T-cell (primary cell): ENCODE measurements at regions not wholly inside any gene's neighbourhood (a gene's known extent, or its start where the extent isn't known, plus 50 kb on each side); places are given as distances from the start of the nearest gene placed in this dataset.

Source experiments
- ATAC-seq, 4 experiments: fragments of 200-7000 bp in 3 of 4; fragments of 150-1000 bp in 1 of 4; cut with Tn5 transposase; replicated peaks in 1 of 4; 1 replicate in 3 of 4; 2 replicates in 1 of 4; pipeline ENCODE4 v1.10.0; 2021; ENCODE audit warnings: moderate library complexity in 3 of 4, mild to moderate bottlenecking in 2 of 4, moderate number of reproducible peaks in 1 of 4
- CTCF ChIA-PET, 2 donors: fragments of 300-600 bp; sonication (Branson Sonifier 250); formaldehyde crosslinking; loops; one replicate each; lab custom pipeline; 2022; ENCODE audit warnings: antibody characterized with exemption in 2 of 2; lab: Charles Lee
- POLR2A ChIA-PET, 2 donors: fragments of 300-600 bp; sonication (Branson Sonifier 250); formaldehyde crosslinking; loops; one replicate each; lab custom pipeline; 2022; ENCODE audit warnings: antibody characterized with exemption in 2 of 2; lab: Charles Lee
- DNase-seq, 35 experiments: peaks; one replicate each; pipeline versions ENCODE4 v3.0.0 to v3.0.0-alpha.2; 2013 to 2023
- H3K27ac ChIP-seq: one replicate; pipeline ENCODE4 v1.5.1; 2013; ENCODE audit warnings: low read length
- H3K27me3 ChIP-seq, 2 experiments: replicated peaks in 1 of 2; 1 replicate in 1 of 2; 2 replicates in 1 of 2; pipeline versions ENCODE4 v1.6.1 to v1.7.0; 2013; ENCODE audit warnings: low read length in 1 of 2, mixed read lengths in 1 of 2; ENCODE audit not compliant: control insufficient read depth in 2 of 2, insufficient read depth in 2 of 2; ENCODE audit errors: extremely low read depth in 1 of 2
- H3K36me3 ChIP-seq, 2 donors: 1 replicate in 1 of 2; 2 replicates in 1 of 2; pipeline versions ENCODE4 v1.6.1 to v1.7.0; 2013; ENCODE audit warnings: low read length in 1 of 2; ENCODE audit not compliant: control insufficient read depth in 2 of 2, insufficient read depth in 1 of 2; ENCODE audit errors: extremely low read depth in 1 of 2
- H3K4me1 ChIP-seq, 2 experiments: 1 replicate in 1 of 2; 2 replicates in 1 of 2; pipeline versions ENCODE4 v1.6.1 to v1.7.0; 2013; ENCODE audit warnings: low read length in 2 of 2, mixed read lengths in 1 of 2; ENCODE audit not compliant: insufficient read depth in 2 of 2, control insufficient read depth in 1 of 2; ENCODE audit errors: extremely low read depth in 1 of 2
- H3K4me3 ChIP-seq, 2 donors: 1 replicate in 1 of 2; 2 replicates in 1 of 2; pipeline versions ENCODE4 v1.5.1 to v1.7.0; 2013; ENCODE audit warnings: mild to moderate bottlenecking in 2 of 2, low read length in 1 of 2, moderate library complexity in 1 of 2; ENCODE audit not compliant: control insufficient read depth in 1 of 2; ENCODE audit errors: extremely low read depth in 1 of 2
- H3K9me3 ChIP-seq: 2 replicates; pipeline ENCODE4 v1.7.0; 2013
- H3K27ac Mint-ChIP-seq, 2 donors: one replicate each; pipeline ENCODE4 v1.8.0; 2020 to 2021; ENCODE audit warnings: mild to moderate bottlenecking in 2 of 2, mixed read lengths in 2 of 2
- H3K27me3 Mint-ChIP-seq, 2 donors: one replicate each; pipeline ENCODE4 v1.8.0; 2021 to 2022; ENCODE audit warnings: mixed read lengths in 2 of 2
- H3K36me3 Mint-ChIP-seq: one replicate; pipeline ENCODE4 v1.8.0; 2021; ENCODE audit warnings: mixed read lengths
- H3K4me1 Mint-ChIP-seq, 3 donors: one replicate each; pipeline ENCODE4 v1.8.0; 2020 to 2022; ENCODE audit warnings: mixed read lengths in 3 of 3, mild to moderate bottlenecking in 1 of 3
- H3K4me3 Mint-ChIP-seq, 3 donors: one replicate each; pipeline ENCODE4 v1.8.0; 2020 to 2022; ENCODE audit warnings: mild to moderate bottlenecking in 3 of 3, mixed read lengths in 3 of 3, moderate library complexity in 3 of 3
- H3K9me3 Mint-ChIP-seq, 3 donors: one replicate each; pipeline ENCODE4 v1.8.0; 2020 to 2022; ENCODE audit warnings: mixed read lengths in 3 of 3
- WGBS: methylation state at CpG from one replicate; pipeline ENCODE4 v1.1.5; 2013; ENCODE audit warnings: missing lambda C conversion rate; ENCODE audit not compliant: insufficient coverage; 5-methylcytosine and 5-hydroxymethylcytosine counted together

- no peaks in the 10 kb centered on the region for H3K4me1 Mint-ChIP-seq
- ChIA-PET POLR2A (interaction anchor here in 1 of 2 donors (0.6 kb wide), 1 partner anchor 98 kb away, joined by 3 read pairs; no protein-coding TSS in a partner anchor), CTCF (no interaction called here)
- H3K27ac Mint-ChIP-seq, result no peak overlapping the region
- H3K4me3 Mint-ChIP-seq, result no peak overlapping the region
- H3K36me3 ChIP-seq, result no peaks in the 10 kb centered on the region
- no peak overlapping the region for H3K27ac ChIP-seq
- H3K27me3 ChIP-seq, result no peaks in the 10 kb centered on the region
- H3K9me3 Mint-ChIP-seq, result peaks cover 4 to 18% (median 6%) of the 10 kb centered on the region in 3 donors
- no peaks in the 10 kb centered on the region for H3K9me3 ChIP-seq
- no peak overlapping the region for H3K4me3 ChIP-seq
- ATAC-seq (no peak), DNase-seq (no peak)
- no peaks in the 10 kb centered on the region for H3K36me3 Mint-ChIP-seq
- 63% methylated on average over 2 of the region's 3 CpGs for WGBS
- H3K4me1 ChIP-seq, result no peaks in the 10 kb centered on the region
- H3K27me3 Mint-ChIP-seq, result no peaks in the 10 kb centered on the region
These were observed 1131.1 kb downstream of the PCDH9 start for GRCh38 chr13:66098931-66099628.

- no peak overlapping the region for H3K27ac Mint-ChIP-seq
- H3K4me3 ChIP-seq, result no peak overlapping the region
- H3K4me1 ChIP-seq, result no peaks in the 10 kb centered on the region
- no peaks in the 10 kb centered on the region for H3K36me3 Mint-ChIP-seq
- H3K27me3 ChIP-seq, result no peaks in the 10 kb centered on the region
- no peak for DNase-seq
- H3K4me3 Mint-ChIP-seq, result no peak overlapping the region
- H3K9me3 Mint-ChIP-seq, result peaks cover 0 to 13% (median 3%) of the 10 kb centered on the region in 3 donors
- no peaks in the 10 kb centered on the region for H3K9me3 ChIP-seq
- no peaks in the 10 kb centered on the region for H3K27me3 Mint-ChIP-seq
- WGBS, result no CpG with 5 or more reads among the region's 1 CpG
- H3K36me3 ChIP-seq, result no peaks in the 10 kb centered on the region
- POLR2A ChIA-PET, result no interaction called here
- ATAC-seq, result no peak
- H3K4me1 Mint-ChIP-seq, result no peaks in the 10 kb centered on the region
- H3K27ac ChIP-seq, result no peak overlapping the region
- CTCF ChIA-PET, result no interaction called here
These were observed 1140.4 kb downstream of the PCDH9 start for GRCh38 chr13:66089711-66090110.

GRCh38 chr13:66087269-66087710, 1142.8 kb downstream of the PCDH9 start:
- H3K27me3 Mint-ChIP-seq, result no peaks in the 10 kb centered on the region
- peaks cover 0 to 6% (median 0%) of the 10 kb centered on the region in 3 donors for H3K9me3 Mint-ChIP-seq
- Histone ChIP-seq H3K36me3 (no peaks in the 10 kb centered on the region), H3K27ac (no peak overlapping the region), H3K4me1 (no peaks in the 10 kb centered on the region), H3K4me3 (no peak overlapping the region), H3K27me3 (no peaks in the 10 kb centered on the region), H3K9me3 (no peaks in the 10 kb centered on the region)
- CTCF ChIA-PET, result no interaction called here
- no peaks in the 10 kb centered on the region for H3K36me3 Mint-ChIP-seq
- H3K4me1 Mint-ChIP-seq, result no peaks in the 10 kb centered on the region
- DNase-seq, result no peak
- no peak for ATAC-seq
- no peak overlapping the region for H3K27ac Mint-ChIP-seq
- WGBS, result no CpG with 5 or more reads among the region's 2 CpGs
- H3K4me3 Mint-ChIP-seq, result no peak overlapping the region
- POLR2A ChIA-PET, result no interaction called here

- H3K27ac Mint-ChIP-seq, result no peak overlapping the region
- Histone ChIP-seq H3K27ac (no peak overlapping the region), H3K9me3 (no peaks in the 10 kb centered on the region), H3K4me3 (no peak overlapping the region), H3K27me3 (no peaks in the 10 kb centered on the region), H3K4me1 (no peaks in the 10 kb centered on the region), H3K36me3 (no peaks in the 10 kb centered on the region)
- H3K36me3 Mint-ChIP-seq, result no peaks in the 10 kb centered on the region
- CTCF ChIA-PET, result no interaction called here
- no peaks in the 10 kb centered on the region for H3K4me1 Mint-ChIP-seq
- H3K27me3 Mint-ChIP-seq, result no peaks in the 10 kb centered on the region
- POLR2A ChIA-PET, result no interaction called here
- peaks cover 10 to 23% (median 13%) of the 10 kb centered on the region in 3 donors for H3K9me3 Mint-ChIP-seq
- DNase-seq (no peak), ATAC-seq (no peak)
- H3K4me3 Mint-ChIP-seq, result no peak overlapping the region
These were observed 1152.9 kb downstream of the PCDH9 start for GRCh38 chr13:66077132-66077689.

GRCh38 chr13:66076417-66076816, 1153.7 kb downstream of the PCDH9 start:
- CTCF ChIA-PET, result no interaction called here

GRCh38 chr13:66074018-66074615, 1156.0 kb downstream of the PCDH9 start:
- no CpG with 5 or more reads among the region's 4 CpGs for WGBS
- POLR2A ChIA-PET, result interaction anchor here in 1 of 2 donors (0.6 kb wide), 1 partner anchor 99 kb away, joined by 3 read pairs; no protein-coding TSS in a partner anchor

More at GRCh38 chr13:66076417-66076816, 1153.7 kb downstream of the PCDH9 start:
- H3K4me3 ChIP-seq, result no peak overlapping the region
- ATAC-seq, result no peak
- H3K9me3 ChIP-seq, result no peaks in the 10 kb centered on the region
- Mint-ChIP-seq H3K36me3 (no peaks in the 10 kb centered on the region), H3K4me3 (no peak overlapping the region), H3K9me3 (peaks cover 10 to 23% (median 13%) of the 10 kb centered on the region in 3 donors), H3K4me1 (no peaks in the 10 kb centered on the region), H3K27ac (no peak overlapping the region), H3K27me3 (no peaks in the 10 kb centered on the region)
- POLR2A ChIA-PET, result no interaction called here
- no peak for DNase-seq
- 81% methylated on average over 2 of the region's 3 CpGs for WGBS
- no peaks in the 10 kb centered on the region for H3K27me3 ChIP-seq
- H3K27ac ChIP-seq, result no peak overlapping the region
- H3K4me1 ChIP-seq, result no peaks in the 10 kb centered on the region
- no peaks in the 10 kb centered on the region for H3K36me3 ChIP-seq

More at GRCh38 chr13:66074018-66074615, 1156.0 kb downstream of the PCDH9 start:
- Histone ChIP-seq H3K4me3 (no peak overlapping the region), H3K36me3 (no peaks in the 10 kb centered on the region), H3K27ac (no peak overlapping the region), H3K27me3 (no peaks in the 10 kb centered on the region), H3K4me1 (no peaks in the 10 kb centered on the region), H3K9me3 (no peaks in the 10 kb centered on the region)
- no peaks in the 10 kb centered on the region for H3K4me1 Mint-ChIP-seq
- no peak overlapping the region for H3K4me3 Mint-ChIP-seq
- ATAC-seq, result no peak
- no peak overlapping the region for H3K27ac Mint-ChIP-seq
- H3K9me3 Mint-ChIP-seq, result peaks cover 11 to 21% (median 12%) of the 10 kb centered on the region in 3 donors
- DNase-seq, result no peak
- H3K36me3 Mint-ChIP-seq, result no peaks in the 10 kb centered on the region
- H3K27me3 Mint-ChIP-seq, result no peaks in the 10 kb centered on the region
- CTCF ChIA-PET, result no interaction called here
